Stomach (tissue), 4 donors: ENCODE measurements at regions not wholly inside any gene's neighbourhood (a gene's known extent, or its start where the extent isn't known, plus 50 kb on each side); places are given as distances from the start of the nearest gene placed in this dataset.

Experiments used
- EP300 ChIP-seq: sonication (generic); formaldehyde crosslinking; IDR thresholded peaks from one replicate; pipeline ENCODE4 v1.6.1; 2017; ENCODE audit warnings: antibody characterized with exemption
- POLR2A ChIP-seq, 4 donors: fragments of 450-650 bp; IDR thresholded peaks; one replicate each; pipeline ENCODE4 v1.6.1; 2016; ENCODE audit warnings: antibody characterized with exemption in 4 of 4, control low read depth in 2 of 4, mild to moderate bottlenecking in 1 of 4, moderate library complexity in 1 of 4
- POLR2AphosphoS5 ChIP-seq, 3 donors: sonication (generic); formaldehyde crosslinking; IDR thresholded peaks; one replicate each; pipeline ENCODE4 v1.6.1; 2016; ENCODE audit warnings: antibody characterized with exemption in 3 of 3
- TF ChIP-seq, protein P1 (sequence below), 7 experiments: fragments of 450-650 bp in 4 of 7; fragments of 200-600 bp in 3 of 7; sonication (generic) in 3 of 7; IDR thresholded peaks; one replicate each; pipeline ENCODE4 v1.5.1; 2016 to 2019; ENCODE audit warnings: antibody characterized with exemption in 7 of 7, control low read depth in 2 of 7, mild to moderate bottlenecking in 1 of 7

DNA sequence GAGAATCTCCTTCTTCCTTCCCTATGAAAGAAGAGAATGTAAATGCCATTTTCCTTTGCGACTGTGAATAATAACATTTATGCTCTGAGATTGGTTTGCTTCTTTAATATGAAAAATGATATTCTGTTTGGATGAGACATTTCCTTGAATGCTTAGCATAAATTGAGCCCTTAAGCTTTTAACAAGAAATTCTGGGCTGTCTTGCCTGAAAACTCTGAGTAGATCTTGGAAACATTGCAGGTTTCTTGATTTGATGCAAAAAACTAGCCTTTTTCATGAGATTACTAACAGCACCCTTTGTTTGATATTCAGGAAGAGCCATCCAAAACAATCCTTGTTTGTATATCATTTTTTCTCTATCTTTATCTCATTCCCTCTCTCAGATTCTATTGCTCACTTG, 272.5 kb downstream of the TMEM38B start:
- TF ChIP-seq, protein P1, sequence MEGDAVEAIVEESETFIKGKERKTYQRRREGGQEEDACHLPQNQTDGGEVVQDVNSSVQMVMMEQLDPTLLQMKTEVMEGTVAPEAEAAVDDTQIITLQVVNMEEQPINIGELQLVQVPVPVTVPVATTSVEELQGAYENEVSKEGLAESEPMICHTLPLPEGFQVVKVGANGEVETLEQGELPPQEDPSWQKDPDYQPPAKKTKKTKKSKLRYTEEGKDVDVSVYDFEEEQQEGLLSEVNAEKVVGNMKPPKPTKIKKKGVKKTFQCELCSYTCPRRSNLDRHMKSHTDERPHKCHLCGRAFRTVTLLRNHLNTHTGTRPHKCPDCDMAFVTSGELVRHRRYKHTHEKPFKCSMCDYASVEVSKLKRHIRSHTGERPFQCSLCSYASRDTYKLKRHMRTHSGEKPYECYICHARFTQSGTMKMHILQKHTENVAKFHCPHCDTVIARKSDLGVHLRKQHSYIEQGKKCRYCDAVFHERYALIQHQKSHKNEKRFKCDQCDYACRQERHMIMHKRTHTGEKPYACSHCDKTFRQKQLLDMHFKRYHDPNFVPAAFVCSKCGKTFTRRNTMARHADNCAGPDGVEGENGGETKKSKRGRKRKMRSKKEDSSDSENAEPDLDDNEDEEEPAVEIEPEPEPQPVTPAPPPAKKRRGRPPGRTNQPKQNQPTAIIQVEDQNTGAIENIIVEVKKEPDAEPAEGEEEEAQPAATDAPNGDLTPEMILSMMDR (IDR thresholded peaks at IDR 0.05): no peak
- TF ChIP-seq POLR2AphosphoS5 (IDR thresholded peaks at IDR 0.05) (no peak), EP300 (no peak), POLR2A (IDR thresholded peaks at IDR 0.05) (no peak)
